HG03432 (cell line): ENCODE measurements at regions not wholly inside any gene's neighbourhood (a gene's known extent, or its start where the extent isn't known, plus 50 kb on each side); places are given as distances from the start of the nearest gene placed in this dataset.

Experiments
- ATAC-seq: cut with Tn5 transposase; IDR thresholded peaks from one replicate; pipeline ENCODE4 v1.9.1; 2021; ENCODE audit warnings: mild to moderate bottlenecking, moderate library complexity; ENCODE audit not compliant: unreplicated experiment

GRCh38 chr4:67236788-67237187, 308.5 kb downstream of the CENPC start:
- ATAC-seq, result no peak

GRCh38 chr4:67236318-67236717, 309.0 kb downstream of the CENPC start:
- ATAC-seq, result no peak

- no peak for ATAC-seq
Measured at GRCh38 chr4:67234296-67234695, 311.0 kb downstream of the CENPC start.

- ATAC-seq, result no peak
Measured at GRCh38 chr4:67229148-67229547, 316.2 kb downstream of the CENPC start.

GRCh38 chr4:67220861-67221260, 324.4 kb downstream of the CENPC start:
- no peak for ATAC-seq

- no peak for ATAC-seq
Measured at GRCh38 chr4:67218883-67219282, 326.4 kb downstream of the CENPC start.

- no peak for ATAC-seq
Measured at GRCh38 chr4:67207941-67208441, 337.3 kb downstream of the CENPC start.

- no peak for ATAC-seq
Measured at GRCh38 chr4:67204441-67204840, 340.9 kb downstream of the CENPC start.

- peak; percentile 56 for ATAC-seq
Measured at GRCh38 chr4:67201334-67201733, 344.0 kb downstream of the CENPC start.

GRCh38 chr4:67198727-67199126, 346.6 kb downstream of the CENPC start:
- peak; percentile 54 for ATAC-seq

- no peak for ATAC-seq
Measured at GRCh38 chr4:67167849-67168248, 377.5 kb downstream of the CENPC start.

- ATAC-seq, result no peak
Measured at GRCh38 chr4:67162690-67163089, 382.6 kb downstream of the CENPC start.

GRCh38 chr4:67161311-67161710, 384.0 kb downstream of the CENPC start:
- no peak for ATAC-seq

- no peak for ATAC-seq
Measured at GRCh38 chr4:67160394-67160793, 384.9 kb downstream of the CENPC start.

- no peak for ATAC-seq
Measured at GRCh38 chr4:67158666-67159065, 386.6 kb downstream of the CENPC start.

- no peak for ATAC-seq
Measured at GRCh38 chr4:67152976-67153375, 392.3 kb downstream of the CENPC start.

- no peak for ATAC-seq
Measured at GRCh38 chr4:67151376-67152343, 393.6 kb downstream of the CENPC start.

- no peak for ATAC-seq
Measured at GRCh38 chr4:67141586-67141985, 403.7 kb downstream of the CENPC start.

GRCh38 chr4:67134616-67135015, 410.7 kb downstream of the CENPC start:
- ATAC-seq, result no peak

- no peak for ATAC-seq
Measured at GRCh38 chr4:67133162-67133561, 412.1 kb downstream of the CENPC start.

- peak; percentile 97 for ATAC-seq
Measured at GRCh38 chr4:67131224-67131623, 414.1 kb downstream of the CENPC start.

- no peak for ATAC-seq
Measured at GRCh38 chr4:67130411-67130810, 414.9 kb downstream of the CENPC start.
